NCI-H82 (cell line): ENCODE measurements at regions not wholly inside any gene's neighbourhood (a gene's known extent, or its start where the extent isn't known, plus 50 kb on each side); places are given as distances from the start of the nearest gene placed in this dataset.
"Not testable (repeated sequence)": the region's sequence is repeated elsewhere in the genome, so short reads cannot be mapped to it uniquely, and the experiment has no call there.

Source experiments
- DNase-seq: peaks from one replicate; lab custom pipeline; 2025; lab: John Stamatoyannopoulos, UW

DNA sequence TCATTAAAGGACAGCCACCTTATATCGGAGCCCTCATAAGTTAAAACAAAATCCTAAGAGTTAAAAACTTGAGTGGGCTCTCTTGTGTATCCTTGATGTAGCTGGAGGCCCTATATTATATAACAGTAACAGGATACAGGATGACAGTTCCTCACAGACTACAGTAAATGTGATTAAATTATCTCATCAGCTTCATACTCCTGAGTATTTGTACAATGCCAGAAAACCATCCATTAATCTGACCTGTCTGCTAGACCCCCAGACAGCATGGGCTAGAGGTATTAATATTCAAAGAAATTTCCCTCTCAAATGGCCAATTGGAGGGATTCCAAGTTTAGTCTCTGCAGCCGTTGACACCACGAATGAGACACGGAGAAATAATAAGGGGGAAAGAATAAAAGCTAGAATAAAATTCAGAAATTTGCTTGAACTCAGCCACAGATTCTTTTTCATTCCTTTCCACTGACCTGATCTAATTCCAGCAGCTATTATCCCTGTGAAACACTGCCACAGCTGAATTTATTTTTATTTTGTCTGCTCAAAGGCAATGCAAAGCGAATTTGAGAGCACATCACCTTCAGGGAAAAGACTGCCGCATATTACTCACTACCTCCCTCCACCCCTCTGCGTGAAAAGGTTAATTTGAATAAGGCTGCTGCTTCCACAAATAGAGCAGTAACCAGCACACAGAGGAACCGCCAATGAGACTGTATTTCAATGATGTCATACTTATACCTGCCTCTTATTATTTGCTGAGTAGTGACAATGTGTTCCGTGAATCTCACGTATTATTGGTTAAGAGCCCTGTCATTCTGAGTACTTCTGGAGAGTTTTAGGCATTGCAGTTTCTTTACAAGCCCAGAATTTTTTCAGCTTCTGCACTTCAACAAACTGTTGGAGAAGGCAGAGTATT is 155.9 kb upstream of the KLF12 start:
- peak; percentile 31 for DNase-seq

DNA sequence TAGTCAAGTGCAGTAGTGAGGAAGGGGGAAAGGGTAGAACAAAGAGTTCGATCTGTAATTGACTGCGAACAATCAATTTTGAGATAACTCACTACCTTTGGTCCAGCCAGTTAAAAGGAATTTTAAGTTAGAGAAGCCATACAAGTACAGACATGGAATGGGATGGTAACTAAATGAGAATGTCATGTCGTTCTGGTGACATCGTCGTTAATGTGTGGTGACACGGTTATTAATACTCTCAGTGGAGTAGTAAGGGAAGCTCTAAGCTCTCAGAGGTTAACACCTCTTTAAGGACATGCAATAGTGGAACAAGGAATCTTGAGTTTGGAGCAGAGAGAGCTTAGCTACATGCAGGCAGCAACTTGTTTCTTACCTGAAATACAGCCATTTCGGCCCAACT is 154.9 kb upstream of the KLF12 start:
- no peak for DNase-seq

DNA sequence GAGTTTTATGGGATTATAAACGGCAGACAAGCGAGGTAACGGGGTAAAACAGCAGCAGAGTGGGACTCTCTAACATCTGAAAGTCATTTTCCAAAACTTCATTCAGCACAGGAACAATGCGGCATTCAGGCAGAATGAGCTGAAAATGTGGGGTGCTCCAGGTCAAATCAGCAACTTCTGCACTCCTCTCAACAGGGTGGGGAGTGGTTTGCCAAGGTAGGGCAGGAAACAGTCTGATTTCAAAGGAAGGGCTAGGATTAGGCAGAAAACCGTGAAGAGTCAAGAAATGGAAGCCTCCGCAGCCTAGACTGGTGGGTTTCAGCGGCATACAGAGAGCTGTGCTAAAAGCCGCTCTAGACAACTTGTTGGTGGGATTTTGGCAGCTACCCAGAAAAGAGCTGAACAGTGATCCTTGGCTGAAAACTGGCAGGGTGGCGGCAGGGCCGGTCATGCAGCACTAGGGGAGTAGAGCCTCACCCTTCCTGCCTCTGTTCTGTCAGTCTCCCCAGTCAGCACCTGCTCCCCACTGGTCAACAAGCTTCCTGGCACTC is 154.2 kb upstream of the KLF12 start:
- DNase-seq, result peak; percentile 19

DNA sequence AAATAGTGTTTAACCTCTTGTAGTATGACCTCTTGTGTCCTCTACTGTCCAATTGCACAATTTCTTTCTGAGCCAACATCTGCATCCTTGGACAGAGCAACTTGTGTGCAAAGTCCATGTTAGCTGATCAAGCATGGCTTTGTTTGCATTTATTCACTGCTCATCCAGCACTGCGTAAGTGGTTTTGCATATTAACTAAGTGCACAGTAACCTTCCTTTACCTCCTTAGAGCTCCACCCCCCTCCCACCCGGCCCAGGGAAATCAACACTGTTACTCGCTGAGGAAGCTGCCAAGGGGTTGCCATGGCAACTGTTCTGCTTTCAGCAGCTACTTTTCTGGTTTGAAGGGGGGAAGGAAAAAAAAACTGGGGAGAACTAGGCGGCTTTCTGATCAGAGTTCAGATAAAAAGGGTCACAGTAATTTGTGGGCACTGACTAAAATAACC is 153.5 kb upstream of the KLF12 start:
- peak; percentile 68 for DNase-seq

DNA sequence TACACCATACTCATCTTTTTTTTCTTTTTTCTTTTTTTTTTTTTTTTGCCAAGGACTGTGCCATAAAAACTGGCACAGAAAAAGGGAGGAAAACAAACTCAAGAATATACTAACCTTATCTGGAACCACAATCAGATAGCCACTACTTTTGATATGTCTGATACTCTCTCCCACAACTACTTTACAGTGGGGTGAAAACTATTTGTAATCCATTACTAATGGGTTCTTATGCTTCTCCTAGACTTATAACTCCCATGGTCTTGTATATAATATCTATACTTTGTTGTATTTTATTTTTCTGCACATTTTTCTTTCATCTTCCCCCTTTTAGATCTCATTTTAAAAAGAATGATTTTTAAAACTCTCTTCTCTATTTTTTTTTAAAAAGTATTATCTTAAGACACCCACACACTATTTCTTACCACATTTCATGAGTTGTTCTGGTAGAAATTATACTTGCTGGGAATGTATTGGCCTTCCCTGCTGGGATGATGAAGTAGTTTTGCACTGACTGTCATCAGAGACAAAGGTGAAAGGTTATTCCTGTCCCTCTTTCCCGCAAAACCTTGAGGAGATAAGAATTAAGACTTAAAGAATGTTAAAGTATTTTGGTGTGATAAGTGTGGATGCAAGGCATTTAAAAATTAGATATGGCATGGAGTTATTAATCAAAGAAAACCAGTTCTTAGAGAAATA is 146.7 kb upstream of the KLF12 start:
- DNase-seq, result no peak

DNA sequence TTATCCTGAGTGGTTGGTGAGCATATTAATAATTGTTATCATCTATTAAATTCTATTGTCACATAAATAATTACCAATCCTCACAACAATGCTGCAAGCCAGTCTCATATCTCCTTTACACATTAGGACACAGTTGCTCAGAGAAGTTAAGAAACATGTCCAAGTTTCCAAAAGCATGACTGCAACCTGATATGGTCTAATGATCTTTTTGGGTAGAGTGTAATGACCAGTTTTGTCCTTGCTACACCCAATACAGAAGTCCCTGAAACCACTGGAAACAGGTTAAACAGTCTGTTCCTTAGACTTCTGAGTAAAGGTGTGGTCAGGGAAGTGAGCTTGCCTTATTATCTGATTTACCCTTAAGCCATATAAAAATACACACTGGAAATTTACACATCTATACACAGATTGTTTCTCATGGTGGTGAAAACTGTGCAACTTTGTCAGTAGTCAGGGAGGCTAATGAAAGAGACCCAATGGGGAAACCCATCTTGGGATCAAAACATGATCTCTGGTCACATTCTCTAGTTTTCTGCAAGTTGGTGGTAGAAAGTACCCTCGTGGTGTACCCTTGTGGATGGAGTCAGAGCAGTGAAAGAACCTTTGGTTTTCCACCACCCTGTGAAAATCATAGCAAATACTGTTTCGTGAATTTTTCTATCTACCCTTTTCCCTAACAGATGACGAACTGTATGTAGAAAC is 146.0 kb upstream of the KLF12 start:
- no peak for DNase-seq

DNA sequence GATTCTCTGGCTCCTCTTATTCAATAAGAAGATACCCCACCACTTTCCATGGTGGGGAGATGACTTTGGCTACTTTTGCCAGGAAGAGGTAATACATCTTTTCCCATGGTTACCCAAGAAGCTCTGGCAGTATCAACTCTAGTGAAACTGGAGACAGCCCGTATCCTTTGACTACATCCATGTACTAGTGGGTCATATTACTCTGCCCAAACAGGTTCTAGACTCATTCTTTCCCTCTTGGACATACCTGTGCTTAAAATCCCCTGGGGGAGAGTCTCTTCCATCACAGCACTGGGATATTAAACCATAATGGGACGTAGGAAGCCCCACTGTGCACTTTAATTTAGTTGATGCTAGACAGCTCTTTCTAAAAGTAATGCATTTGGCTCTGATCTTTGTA is 144.7 kb upstream of the KLF12 start:
- no peak for DNase-seq

DNA sequence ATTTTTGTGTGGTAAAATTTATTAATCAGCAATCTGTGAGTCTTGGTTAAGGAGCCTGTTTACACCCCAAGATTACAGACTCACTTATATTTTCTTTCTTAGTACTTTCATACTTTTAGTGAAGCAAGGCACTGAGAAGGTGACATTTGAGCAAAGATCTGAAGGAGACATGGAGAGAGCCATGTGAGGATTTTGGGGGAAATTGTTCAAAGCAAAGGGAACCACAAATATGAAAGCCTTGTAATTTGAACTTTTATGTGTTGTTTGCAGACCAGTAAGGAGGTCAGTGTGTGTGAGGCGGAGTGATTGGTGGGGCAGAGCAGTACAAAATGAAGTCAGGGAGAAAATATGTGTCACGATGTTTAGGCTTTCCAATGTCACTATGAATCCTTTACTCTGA is 140.7 kb upstream of the KLF12 start:
- no peak for DNase-seq

DNA sequence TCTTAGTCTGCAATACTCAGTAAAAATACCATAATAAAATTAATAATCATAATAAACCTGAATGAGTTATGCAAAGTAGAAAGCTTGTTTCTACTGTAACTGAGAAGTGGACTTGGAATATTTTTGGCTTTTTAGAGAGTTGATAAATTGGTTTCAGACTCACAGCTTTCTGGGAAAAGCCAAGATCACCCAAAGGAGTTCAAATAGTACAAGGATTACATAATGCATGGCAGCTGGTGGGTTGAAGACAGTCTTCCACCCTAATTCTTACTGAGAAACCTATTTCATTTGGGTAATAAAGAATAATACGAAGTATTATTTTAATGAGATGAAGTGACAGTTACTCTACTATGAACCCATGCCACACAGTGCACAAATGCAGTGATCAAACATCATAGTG is 139.4 kb upstream of the KLF12 start:
- DNase-seq, result no peak

DNA sequence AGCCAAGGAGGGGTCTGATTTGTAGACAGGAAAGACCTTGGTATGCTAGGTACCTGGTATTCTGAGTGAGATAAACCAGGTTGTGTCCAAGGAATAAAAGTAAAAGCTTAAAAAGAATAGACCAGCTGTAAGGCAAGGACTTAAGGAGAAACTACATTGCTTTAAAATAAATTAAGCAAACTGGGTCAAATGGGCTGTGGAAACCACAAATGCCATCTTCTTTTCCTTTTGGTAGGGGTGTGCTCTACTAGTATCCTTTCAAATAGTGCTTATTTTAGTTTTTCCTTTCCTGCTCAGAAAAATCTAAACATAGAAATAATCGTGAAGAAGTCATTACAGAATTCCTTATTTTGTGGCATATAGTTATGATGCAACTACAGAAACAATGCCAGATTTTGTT is 138.6 kb upstream of the KLF12 start:
- DNase-seq, result no peak

DNA sequence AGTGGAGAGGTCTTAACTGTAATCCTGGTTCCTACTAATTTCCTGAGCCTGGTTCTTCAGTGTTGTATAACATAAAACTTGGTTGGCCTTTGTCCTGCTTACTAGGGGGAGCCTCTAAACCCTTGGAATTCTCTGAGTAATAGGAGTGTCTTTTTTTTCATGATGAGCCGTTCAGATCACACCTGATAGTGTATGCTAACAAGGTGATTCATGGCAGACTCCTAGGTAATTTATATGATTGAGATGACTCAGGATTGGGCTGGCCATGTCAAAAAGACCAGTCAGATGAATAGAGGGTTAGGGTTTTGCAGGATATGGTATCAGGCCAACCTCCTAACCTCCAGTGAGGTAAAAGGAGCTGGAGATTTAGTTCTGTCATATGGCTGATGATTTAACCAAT is 135.8 kb upstream of the KLF12 start:
- no peak for DNase-seq

DNA sequence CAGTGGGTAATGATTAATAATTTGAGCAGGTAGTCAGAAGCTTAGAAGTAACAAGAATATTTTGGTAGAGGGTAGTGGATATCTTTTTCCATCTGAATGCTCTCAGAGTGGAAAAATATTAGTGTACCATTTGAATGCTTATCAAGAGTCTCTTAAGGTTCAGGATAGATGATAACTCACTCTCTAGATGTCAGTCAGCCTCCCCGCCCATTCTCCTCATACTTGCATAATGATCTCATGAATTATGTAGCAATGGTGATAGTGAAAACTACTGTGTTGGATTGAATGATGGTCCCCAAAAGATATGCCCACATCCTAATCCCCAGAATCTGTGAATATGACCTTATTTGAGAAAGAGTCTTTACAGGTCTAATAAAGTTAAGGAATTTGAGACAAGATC is 132.7 kb upstream of the KLF12 start:
- no peak for DNase-seq

DNA sequence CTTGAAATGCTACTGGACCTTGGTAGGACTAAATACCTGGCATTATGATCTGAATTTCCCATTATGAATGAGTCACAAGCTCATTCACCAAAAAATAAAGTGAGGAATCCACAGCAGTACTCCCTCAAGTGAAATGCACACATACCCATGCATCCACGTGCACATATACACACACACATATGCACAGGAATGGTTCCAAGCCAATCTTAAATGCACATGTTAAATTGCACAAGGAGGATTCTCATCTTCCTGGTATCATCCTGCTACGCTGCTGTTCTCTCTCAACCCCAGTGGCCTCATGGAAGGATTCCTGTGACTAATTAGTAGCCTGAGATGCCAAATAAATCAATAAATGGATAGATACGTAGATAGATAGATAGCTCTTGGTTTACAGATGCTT is 132.1 kb upstream of the KLF12 start:
- peak; percentile 23 for DNase-seq

DNA sequence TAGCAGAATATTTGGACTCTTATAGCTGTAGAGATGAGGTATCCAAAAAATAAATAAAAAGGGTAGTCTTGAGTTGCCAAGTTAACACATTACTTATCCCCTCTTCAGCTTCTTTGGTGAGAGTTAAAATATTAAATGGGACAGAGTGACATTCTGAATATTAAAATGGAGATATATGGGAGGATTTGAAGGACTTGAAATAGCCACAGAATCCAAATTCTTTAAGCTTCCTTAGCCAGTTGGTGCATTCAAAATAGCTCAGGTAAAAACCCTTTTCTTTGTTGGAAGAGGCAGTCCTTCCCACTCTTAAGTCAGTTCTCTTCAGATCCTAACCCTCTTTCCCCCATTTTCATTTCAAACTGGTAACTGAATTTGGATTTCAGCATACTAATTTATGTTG is 130.1 kb upstream of the KLF12 start:
- DNase-seq, result no peak

DNA sequence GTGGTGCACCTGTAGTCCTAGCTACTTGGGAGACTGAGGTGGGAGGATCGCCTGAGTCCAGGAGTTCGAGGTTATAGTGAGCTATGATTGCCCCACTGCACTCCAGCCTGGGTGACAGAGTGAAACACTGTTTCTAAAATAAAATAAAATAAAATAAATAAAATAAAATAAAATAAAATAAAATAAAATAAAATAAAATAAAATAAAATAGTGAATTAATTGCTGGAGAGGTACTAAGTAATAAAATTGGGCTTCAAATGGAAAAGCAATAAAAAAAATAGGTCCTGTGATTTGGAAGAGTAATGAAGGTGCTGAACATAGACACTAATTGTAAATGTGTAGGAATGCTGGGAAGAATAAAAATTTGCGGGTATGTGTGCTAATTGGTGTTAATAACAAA is 126.2 kb upstream of the KLF12 start:
- DNase-seq, result not testable (repeated sequence)

DNA sequence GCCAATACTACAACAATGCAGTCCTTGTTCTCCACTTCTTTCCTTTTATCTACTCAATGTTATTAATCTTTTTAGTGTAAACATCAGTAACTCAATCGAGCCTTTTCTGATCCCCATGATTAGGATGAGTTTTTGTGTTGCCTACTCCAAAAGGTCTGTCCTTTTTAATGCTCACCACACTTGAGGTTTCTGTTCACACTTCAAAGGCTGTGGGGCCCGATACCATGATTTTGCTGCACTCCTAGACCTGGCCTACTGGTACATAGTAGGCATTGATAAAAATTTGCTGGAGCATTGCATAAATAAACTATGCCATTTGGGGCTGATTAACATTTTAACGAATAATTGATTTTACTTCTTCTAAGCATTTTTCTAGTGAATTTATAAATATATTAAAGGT is 125.4 kb upstream of the KLF12 start:
- DNase-seq, result no peak

DNA sequence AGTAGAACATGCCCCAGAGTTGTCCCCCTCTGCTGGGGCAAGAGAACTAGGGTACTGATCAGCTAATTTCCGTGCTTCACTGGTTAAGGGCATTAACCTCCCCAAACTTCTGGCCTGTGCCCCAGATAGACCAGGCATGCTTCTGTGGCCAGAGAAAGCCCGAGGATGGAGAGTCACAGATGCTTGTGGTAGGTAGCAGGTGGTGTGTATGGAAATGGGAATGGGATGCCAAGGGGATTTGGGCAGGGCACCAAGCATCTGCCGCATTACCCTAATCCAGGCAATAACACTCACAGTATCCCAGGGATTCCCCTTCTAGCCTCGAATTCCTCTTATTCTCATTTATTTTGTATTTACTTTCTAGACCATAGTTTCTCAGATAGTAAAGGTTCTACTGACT is 124.8 kb upstream of the KLF12 start:
- DNase-seq, result peak; percentile 84

DNA sequence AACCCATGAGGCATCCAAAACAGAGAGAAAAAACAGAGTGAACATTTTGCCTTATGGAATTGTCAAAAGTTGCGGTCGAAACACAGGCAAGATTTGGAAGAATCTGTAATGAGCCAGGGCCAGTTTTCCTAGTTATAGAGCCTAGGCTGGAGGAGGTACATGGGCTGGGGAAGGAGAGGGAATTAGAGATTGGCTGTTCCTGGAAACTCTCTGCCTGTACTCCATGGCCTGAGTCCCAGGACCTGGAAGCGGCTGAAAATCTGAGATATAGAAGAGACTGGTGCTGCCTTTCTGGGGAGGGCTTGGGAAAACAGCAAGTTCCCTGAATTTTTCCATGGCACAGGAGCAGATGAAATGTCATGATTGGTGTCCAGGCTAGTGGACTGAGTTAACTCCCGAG is 122.8 kb upstream of the KLF12 start:
- DNase-seq, result no peak

DNA sequence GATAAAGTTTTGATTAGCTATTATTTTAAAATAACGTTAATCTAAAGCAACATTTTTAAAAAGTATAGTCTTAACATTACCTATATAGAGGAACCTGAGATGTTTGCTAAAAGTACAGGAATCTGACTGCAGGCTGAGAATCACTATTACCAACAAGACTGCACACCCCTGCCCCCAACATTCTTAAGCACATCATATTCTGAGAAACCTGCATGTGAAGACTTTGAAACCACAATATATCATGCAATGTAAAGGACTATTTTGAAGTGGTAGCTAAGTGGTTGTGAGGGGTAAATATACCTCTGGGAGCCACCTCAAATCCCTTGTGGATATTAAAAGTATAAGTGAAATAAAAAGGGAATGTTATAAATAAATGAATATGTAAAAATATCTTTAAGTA is 119.0 kb upstream of the KLF12 start:
- DNase-seq, result no peak

DNA sequence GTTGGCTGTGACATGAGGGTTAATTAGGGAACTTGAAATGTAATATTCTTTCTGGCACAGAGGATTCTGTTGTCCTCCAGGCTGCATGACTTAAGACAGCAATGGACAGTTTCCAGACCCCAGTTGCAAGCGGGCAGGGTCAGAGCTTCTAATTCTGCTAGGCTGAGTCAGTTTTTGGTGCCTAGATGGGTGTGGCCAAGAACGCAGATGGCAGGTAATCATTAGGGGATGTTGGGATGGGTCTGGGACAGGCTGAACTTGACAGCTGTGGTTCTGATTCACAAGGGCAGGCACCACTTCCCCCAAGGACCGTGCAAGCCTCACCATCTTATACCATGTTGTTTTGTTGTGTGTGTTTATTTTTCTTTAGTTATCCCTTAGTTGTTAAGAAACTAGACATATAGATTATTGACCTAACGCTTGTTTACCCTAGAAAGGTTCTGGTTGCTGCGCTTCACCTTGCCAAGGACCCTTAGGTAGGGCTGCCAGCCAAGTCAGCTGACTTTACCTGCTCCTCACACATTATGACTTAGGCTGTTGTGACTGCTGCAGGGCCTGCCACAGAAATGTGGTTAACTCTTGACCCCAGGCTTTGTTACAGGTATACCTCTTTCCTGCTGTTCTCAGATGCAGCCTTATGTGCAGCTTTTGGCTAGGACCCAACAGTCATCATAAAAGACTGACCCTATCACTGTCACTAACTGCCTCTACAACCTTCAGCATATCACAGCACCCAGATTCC is 117.7 kb upstream of the KLF12 start:
- no peak for DNase-seq

DNA sequence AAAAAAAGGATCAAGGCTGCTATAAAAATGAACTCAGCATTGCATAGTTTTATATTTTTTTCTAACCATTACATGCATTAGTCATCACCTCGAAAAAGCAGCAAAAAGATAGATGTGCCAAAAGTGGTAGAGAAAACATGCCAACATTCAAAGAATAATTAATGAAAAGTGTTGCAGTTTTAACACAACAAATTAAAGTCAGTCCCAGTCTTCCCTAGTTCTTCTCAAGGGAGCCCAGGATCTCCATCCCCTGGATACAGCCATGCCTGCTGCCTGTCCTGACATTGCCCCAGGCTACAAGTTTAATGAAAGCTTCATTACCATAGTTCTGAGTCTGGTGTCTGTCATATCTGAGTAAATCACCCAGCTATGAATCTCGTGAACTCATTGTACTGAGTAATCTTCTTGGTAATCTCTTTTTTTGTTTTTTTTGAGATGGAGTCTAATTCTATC is 116.6 kb upstream of the KLF12 start:
- DNase-seq, result no peak

DNA sequence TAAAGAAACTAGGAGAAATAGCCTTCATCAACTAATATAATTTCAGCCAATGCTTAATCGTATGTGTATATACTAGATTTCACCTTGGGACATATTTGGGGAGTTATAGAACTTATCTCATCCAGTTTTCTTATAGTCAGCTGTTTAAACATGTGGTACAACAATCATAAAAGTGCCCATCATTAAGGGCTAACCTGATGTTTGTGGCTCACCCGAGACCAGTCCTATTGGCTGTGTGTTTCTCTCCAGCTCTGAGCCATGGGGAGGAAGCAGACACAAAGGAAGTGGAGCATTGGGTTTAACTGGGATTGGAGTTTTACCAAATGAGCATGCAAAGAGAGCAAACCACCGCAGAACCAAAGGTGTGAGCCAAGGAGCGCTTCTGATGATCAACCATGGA is 114.3 kb upstream of the KLF12 start:
- DNase-seq, result no peak
